Omental fat pad (tissue), 3 donors: ENCODE measurements at regions not wholly inside any gene's neighbourhood (a gene's known extent, or its start where the extent isn't known, plus 50 kb on each side); places are given as distances from the start of the nearest gene placed in this dataset.
"Not testable (repeated sequence)": the region's sequence is repeated elsewhere in the genome, so short reads cannot be mapped to it uniquely, and the experiment has no call there.

Source experiments
- ATAC-seq: fragments of 150-250 bp; one replicate; pipeline ENCODE4 v1.9.1; 2016; ENCODE audit warnings: mild to moderate bottlenecking, moderate library complexity; ENCODE audit not compliant: low FRiP score
- DNase-seq: peaks from one replicate; pipeline ENCODE4 v3.0.0-alpha.2; 2019; ENCODE audit warnings: low spot score
- TF ChIP-seq, protein P1 (sequence below), 3 donors: fragments of 450-650 bp; IDR thresholded peaks; one replicate each; pipeline ENCODE4 v1.5.1; 2016 to 2017; ENCODE audit warnings: antibody characterized with exemption in 3 of 3, mild to moderate bottlenecking in 3 of 3, moderate library complexity in 2 of 3

DNA sequence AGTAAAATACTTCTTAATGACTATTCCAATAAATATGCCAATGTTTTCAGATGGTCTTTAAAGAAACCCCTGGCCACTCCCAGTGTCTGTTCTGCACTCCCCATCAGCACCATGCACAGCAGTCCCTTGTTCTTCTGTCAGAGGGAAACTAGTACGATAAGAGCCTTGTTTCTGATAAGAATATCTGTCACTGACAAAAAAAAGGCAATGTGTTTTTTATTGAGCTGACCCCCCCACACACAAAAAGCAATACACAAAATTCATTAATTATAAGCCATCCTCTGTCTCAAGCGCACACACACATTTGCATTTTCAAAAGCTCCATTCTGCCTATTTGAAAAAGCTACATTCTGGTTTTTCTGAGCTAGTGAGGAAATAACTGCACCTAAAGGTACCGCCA is 119.1 kb downstream of the ENC1 start:
- DNase-seq (no peak), ATAC-seq (no peak)
- TF ChIP-seq, protein P1, sequence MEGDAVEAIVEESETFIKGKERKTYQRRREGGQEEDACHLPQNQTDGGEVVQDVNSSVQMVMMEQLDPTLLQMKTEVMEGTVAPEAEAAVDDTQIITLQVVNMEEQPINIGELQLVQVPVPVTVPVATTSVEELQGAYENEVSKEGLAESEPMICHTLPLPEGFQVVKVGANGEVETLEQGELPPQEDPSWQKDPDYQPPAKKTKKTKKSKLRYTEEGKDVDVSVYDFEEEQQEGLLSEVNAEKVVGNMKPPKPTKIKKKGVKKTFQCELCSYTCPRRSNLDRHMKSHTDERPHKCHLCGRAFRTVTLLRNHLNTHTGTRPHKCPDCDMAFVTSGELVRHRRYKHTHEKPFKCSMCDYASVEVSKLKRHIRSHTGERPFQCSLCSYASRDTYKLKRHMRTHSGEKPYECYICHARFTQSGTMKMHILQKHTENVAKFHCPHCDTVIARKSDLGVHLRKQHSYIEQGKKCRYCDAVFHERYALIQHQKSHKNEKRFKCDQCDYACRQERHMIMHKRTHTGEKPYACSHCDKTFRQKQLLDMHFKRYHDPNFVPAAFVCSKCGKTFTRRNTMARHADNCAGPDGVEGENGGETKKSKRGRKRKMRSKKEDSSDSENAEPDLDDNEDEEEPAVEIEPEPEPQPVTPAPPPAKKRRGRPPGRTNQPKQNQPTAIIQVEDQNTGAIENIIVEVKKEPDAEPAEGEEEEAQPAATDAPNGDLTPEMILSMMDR (IDR thresholded peaks at IDR 0.05): no peak

DNA sequence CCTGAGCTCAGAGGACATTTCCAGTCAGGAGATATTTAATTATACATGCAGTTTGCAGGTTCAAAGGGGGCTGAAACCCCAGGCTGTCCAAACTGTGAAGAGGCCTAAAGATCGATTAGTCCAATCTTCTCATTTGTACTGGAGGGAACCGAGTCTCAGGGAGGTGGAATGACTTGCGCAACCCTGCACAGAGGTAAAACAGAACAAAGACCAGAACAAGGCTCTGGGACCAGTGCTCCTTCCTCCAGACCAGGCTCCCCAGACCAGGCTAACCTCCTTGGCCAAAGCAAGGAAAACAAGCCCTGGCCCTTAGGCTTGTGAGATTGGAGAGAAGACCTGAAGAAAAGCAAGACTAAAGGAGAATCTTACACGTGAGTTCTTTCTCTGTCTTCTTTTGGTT is 120.8 kb downstream of the ENC1 start:
- no peak for ATAC-seq
- DNase-seq: no peak
- TF ChIP-seq, protein P1 (IDR thresholded peaks at IDR 0.05): no peak

DNA sequence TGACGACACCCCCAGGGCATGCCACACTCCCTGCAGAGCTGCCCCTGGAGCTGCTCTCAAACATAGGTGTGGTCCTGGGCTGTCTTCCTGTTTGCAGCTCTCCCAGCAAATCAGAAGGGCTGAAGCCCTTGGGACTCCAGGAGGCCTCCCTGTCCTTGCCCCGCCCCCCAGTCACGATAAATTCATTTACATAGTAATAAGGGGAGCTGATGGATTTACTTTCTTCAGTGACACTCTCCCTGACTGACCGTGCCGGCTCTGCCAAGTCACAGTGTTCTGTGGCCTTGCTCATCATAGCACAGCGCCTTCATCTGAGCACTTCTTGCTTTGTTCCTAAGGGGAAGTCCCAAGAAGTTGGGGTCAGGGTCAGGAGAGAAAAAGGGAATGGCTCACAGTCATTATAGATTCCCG is 121.4 kb downstream of the ENC1 start:
- DNase-seq (no peak), ATAC-seq (no peak)
- TF ChIP-seq, protein P1 (IDR thresholded peaks at IDR 0.05): no peak

DNA sequence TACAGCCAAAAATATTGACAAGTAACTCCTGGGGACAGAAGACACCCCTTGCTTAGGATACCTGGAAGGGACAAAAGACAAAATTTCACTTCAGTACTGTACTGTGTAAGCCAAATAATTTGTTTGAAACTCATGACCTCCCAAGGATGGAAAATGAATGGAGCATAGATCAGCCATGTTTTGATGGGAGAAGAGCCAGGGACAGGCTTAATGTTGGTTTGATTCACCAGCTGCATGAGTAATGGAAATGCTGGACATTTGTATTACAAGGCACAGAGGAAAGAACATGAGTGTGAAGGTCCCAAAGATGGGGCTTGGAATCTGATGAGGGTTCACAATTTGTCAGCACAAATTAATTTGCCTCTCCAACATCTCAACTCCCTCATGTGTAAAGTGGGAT is 122.8 kb downstream of the ENC1 start:
- ATAC-seq (no peak), DNase-seq (no peak)
- TF ChIP-seq, protein P1 (IDR thresholded peaks at IDR 0.05): no peak

DNA sequence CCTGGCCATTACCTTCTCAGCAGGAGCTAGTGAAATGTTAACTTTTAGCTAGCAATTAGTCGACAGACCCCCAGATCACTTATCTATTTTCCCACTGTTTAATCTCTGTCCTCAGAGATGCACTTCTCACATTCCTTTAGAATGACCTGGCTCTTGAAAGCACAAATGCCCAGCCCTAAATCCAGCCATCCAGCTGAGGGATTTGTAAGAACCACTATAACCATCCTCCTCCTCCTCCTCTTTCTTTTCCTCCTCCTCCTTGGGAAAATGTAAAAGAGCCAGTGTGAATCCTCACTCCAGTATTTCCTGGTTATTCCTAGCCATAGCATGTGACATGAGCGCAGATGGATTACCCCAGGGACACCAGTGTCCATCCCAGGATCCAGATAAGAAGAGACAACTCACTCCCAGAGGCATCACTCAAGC is 124.3 kb downstream of the ENC1 start:
- TF ChIP-seq, protein P1 (IDR thresholded peaks at IDR 0.05): no peak
- ATAC-seq (peak; percentile 44), DNase-seq (no peak)

DNA sequence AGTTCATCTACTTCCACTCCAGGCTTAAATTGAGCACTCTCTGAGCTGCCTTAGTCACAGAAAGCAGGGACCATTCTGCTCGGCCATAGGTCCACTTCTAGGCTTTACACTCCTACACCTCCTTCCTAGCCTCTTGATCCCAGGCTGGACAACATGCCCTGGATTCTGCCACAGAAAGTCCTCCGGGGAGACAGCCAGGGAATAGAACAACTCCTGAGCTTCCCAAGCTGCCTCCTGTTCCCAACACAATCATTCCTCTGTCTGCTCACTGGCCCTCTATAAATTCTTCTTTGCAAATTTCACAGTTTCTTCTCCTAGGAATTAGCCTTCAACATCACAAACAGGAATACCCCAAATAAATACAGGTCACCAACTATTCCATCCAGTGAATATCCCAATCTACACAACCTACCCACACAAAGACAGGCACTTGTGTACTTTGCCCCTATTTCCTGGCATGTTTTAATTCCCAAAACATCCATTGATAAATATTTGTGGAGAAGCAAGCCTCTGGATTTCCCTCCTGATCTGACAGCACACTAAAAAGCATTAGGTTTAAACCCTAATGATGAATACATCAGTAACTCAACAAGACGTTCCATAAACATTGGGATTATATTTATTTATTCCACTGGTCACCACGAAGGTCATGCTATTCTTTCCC is 125.5 kb downstream of the ENC1 start:
- ATAC-seq: no peak
- DNase-seq: no peak
- TF ChIP-seq, protein P1 (IDR thresholded peaks at IDR 0.05): no peak

DNA sequence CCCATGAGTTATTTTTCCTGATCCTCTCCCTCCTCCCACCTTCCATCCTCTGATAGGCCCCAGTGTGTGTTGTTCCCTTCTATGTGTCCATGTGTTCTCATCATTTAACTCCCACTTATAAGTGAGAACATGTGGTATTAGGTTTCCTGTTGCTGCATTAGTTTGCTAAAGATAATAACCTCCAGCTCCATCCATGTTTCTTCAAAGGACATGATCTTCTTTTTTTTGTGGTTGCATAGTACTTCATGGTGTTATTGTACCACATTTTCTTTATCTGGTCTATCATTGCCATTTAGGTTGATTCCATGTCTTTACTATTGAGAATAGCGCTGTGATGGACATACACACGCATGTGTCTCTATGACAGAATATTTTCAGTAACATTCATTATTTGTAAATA is 128.8 kb downstream of the ENC1 start:
- DNase-seq, ATAC-seq: not testable (repeated sequence)
